Tibial artery (tissue), 4 donors: ENCODE measurements at regions not wholly inside any gene's neighbourhood (a gene's known extent, or its start where the extent isn't known, plus 50 kb on each side); places are given as distances from the start of the nearest gene placed in this dataset.

Experiments
- DNase-seq, 2 donors: peaks; one replicate each; pipeline ENCODE4 v3.0.0-alpha.2; 2019
- H3K27ac ChIP-seq, 2 donors: fragments of 200-600 bp; sonication (generic) in 1 of 2; 1 replicate in 1 of 2; 2 replicates in 1 of 2; pipeline ENCODE4 v1.5.1; 2018 to 2019; ENCODE audit warnings: mild to moderate bottlenecking in 1 of 2
- H3K27me3 ChIP-seq, 2 donors: fragments of 200-600 bp; sonication (generic) in 1 of 2; one replicate each; pipeline versions ENCODE4 v1.5.1 to v1.6.0; 2016 to 2019
- H3K36me3 ChIP-seq, 3 donors: fragments of 200-600 bp; sonication (generic) in 2 of 3; one replicate each; pipeline ENCODE4 v1.5.1; 2016 to 2019; ENCODE audit warnings: mild to moderate bottlenecking in 2 of 3
- H3K4me1 ChIP-seq, 4 donors: fragments of 200-600 bp; sonication (generic) in 2 of 4; 1 replicate in 3 of 4; 2 replicates in 1 of 4; pipeline ENCODE4 v1.5.1; 2016 to 2019
- H3K4me3 ChIP-seq, 2 donors: fragments of 200-600 bp; sonication (generic) in 1 of 2; 1 replicate in 1 of 2; 2 replicates in 1 of 2; pipeline ENCODE4 v1.5.1; 2018 to 2019; ENCODE audit warnings: mild to moderate bottlenecking in 2 of 2
- H3K9me3 ChIP-seq, 3 donors: fragments of 200-600 bp; sonication (generic) in 1 of 3; one replicate each; pipeline ENCODE4 v1.5.1; 2016 to 2019
- intact Hi-C: fragments of 100-400 bp; cut with DNase I; formaldehyde crosslinking; loops from one replicate; pipeline ENCODE4 v1.15.0; 2023; ENCODE audit warnings: low total_unique reads
- TF ChIP-seq, protein P1 (sequence below), 2 experiments: fragments of 200-600 bp in 1 of 2; fragments of 450-650 bp in 1 of 2; IDR thresholded peaks; one replicate each; pipeline ENCODE4 v1.5.1; 2017 to 2019; ENCODE audit warnings: antibody characterized with exemption in 2 of 2, mild to moderate bottlenecking in 1 of 2, moderate library complexity in 1 of 2

GRCh38 chr13:54445865-54446264, 1417.3 kb downstream of the OLFM4 start:
- no peak overlapping the region for H3K27ac ChIP-seq
- no peaks in the 10 kb centered on the region for H3K4me1 ChIP-seq
- intact Hi-C loops, result no loop called here
- H3K4me3 ChIP-seq, result no peak overlapping the region
- H3K36me3 ChIP-seq, result no peaks in the 10 kb centered on the region
- H3K9me3 ChIP-seq, result no peaks in the 10 kb centered on the region
- TF ChIP-seq, protein P1, sequence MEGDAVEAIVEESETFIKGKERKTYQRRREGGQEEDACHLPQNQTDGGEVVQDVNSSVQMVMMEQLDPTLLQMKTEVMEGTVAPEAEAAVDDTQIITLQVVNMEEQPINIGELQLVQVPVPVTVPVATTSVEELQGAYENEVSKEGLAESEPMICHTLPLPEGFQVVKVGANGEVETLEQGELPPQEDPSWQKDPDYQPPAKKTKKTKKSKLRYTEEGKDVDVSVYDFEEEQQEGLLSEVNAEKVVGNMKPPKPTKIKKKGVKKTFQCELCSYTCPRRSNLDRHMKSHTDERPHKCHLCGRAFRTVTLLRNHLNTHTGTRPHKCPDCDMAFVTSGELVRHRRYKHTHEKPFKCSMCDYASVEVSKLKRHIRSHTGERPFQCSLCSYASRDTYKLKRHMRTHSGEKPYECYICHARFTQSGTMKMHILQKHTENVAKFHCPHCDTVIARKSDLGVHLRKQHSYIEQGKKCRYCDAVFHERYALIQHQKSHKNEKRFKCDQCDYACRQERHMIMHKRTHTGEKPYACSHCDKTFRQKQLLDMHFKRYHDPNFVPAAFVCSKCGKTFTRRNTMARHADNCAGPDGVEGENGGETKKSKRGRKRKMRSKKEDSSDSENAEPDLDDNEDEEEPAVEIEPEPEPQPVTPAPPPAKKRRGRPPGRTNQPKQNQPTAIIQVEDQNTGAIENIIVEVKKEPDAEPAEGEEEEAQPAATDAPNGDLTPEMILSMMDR (IDR thresholded peaks at IDR 0.05), result no peak
- H3K27me3 ChIP-seq, result no peaks in the 10 kb centered on the region
- DNase-seq, result no peak

- intact Hi-C loops, result no loop called here
These were observed 1421.3 kb downstream of the OLFM4 start for GRCh38 chr13:54449922-54450321.

DNA sequence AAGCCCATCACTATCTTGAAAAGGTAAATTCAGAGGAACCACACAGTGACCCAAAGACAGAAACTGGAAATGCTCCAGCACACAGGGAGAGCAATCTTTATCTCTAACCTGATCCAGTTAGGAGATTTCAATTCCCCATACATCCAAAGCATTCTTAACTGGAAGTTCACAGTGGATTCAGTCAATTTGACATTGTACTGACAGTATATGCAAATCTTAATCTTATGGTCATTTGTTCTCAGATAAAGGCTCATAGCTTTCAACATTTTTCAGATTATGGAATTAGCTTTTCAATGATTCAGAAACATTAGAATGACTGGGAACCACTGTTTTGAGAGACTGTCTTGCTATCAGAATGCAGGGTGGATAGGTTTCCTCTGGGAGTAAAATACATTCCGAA, 1455.6 kb downstream of the OLFM4 start:
- Histone ChIP-seq H3K4me3 (no peak overlapping the region), H3K4me1 (no peaks in the 10 kb centered on the region), H3K36me3 (no peaks in the 10 kb centered on the region), H3K9me3 (no peaks in the 10 kb centered on the region), H3K27me3 (no peaks in the 10 kb centered on the region), H3K27ac (no peak overlapping the region)
- intact Hi-C loops, result no loop called here
- TF ChIP-seq, protein P1 (IDR thresholded peaks at IDR 0.05), result no peak
- DNase-seq, result no peak

More at GRCh38 chr13:54449922-54450321, 1421.3 kb downstream of the OLFM4 start:
- Histone ChIP-seq H3K4me3 (no peak overlapping the region), H3K27ac (no peak overlapping the region), H3K4me1 (no peaks in the 10 kb centered on the region), H3K27me3 (no peaks in the 10 kb centered on the region), H3K9me3 (no peaks in the 10 kb centered on the region), H3K36me3 (no peaks in the 10 kb centered on the region)
- DNase-seq, result no peak
- TF ChIP-seq, protein P1 (IDR thresholded peaks at IDR 0.05), result no peak

DNA sequence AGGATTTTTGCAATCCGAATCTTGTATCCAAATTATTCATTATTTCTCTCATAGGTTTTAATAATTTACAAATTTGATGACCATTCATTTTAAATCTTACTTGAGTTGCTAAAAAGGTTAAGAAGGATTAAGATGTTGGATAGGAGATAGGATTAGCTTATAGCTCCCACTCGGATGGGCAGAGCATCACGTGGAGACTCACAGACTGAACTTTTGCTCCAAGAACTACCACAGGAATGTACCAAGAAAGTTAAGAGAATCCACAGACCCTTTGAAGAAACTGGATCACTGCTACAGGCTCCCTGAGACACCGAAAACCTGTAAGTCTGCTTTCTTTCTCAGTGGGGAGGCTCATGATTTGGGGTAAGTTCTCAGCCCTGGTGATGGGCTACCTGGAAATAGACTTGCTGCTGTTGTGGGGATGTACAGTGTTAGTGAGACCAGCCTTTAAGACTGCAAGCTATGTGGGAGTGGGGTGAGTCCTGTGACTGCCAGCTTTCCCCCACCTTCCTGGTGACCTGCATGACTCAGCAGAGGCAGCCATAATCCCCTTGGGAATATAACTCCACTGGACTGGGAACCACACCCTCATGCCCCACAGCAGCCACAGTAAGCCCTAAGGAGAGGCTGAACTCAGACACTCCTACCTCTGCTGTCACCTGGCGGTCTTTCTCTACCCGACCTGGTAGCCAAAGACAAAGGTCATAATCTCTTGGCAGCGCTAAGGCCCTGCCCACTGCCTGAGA, 1458.0 kb downstream of the OLFM4 start:
- Histone ChIP-seq H3K36me3 (no peaks in the 10 kb centered on the region), H3K4me1 (no peaks in the 10 kb centered on the region), H3K9me3 (no peaks in the 10 kb centered on the region), H3K4me3 (no peak overlapping the region), H3K27ac (no peak overlapping the region), H3K27me3 (no peaks in the 10 kb centered on the region)
- TF ChIP-seq, protein P1 (IDR thresholded peaks at IDR 0.05), result no peak
- no peak for DNase-seq
- intact Hi-C loops, result no loop called here

DNA sequence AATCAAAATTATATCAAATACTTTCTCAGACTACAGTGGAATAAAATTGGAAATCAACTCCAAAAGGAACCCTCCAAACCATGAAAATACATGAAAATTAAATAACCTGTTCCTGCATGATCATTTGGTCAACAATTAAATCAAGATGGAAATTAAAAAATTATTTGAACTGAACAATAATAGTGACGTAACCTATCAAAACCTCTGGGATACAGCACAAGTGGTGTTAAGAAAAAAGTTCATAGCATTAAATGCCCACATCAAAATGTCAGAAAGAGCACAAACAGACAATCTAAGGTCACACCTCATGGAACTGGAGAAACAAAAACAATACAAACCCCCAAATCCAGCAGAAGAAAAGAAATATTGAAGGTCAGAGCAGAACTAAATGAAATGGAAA, 1460.7 kb downstream of the OLFM4 start:
- Histone ChIP-seq H3K27me3 (no peaks in the 10 kb centered on the region), H3K27ac (no peak overlapping the region), H3K36me3 (no peaks in the 10 kb centered on the region), H3K9me3 (no peaks in the 10 kb centered on the region), H3K4me3 (no peak overlapping the region), H3K4me1 (no peaks in the 10 kb centered on the region)
- TF ChIP-seq, protein P1 (IDR thresholded peaks at IDR 0.05), result no peak
- intact Hi-C loops, result no loop called here
- DNase-seq, result no peak
